ENCODE measurements at regions not wholly inside any gene's neighbourhood (a gene's known extent, or its start where the extent isn't known, plus 50 kb on each side); places are given as distances from the start of the nearest gene placed in this dataset.

GRCh38 chr10:14407567-14407966, 76.8 kb upstream of the FRMD4A start:
- Histone ChIP-seq H3K9me3 (no peaks in the 10 kb centered on the region), H3K4me3 (no peak overlapping the region), H3K36me3 (no peaks in the 10 kb centered on the region), H3K27me3 (no peaks in the 10 kb centered on the region), H3K4me1 (no peaks in the 10 kb centered on the region), H3K27ac (no peak overlapping the region)
- TF ChIP-seq CTCF (IDR thresholded peaks at IDR 0.05): no peak
- TF ChIP-seq POLR2A (IDR thresholded peaks at IDR 0.05): no peak
- DNase-seq: no peak

- Histone ChIP-seq H3K4me1 (no peaks in the 10 kb centered on the region), H3K4me3 (no peak overlapping the region), H3K27me3 (no peaks in the 10 kb centered on the region), H3K9me3 (no peaks in the 10 kb centered on the region), H3K27ac (no peak overlapping the region), H3K36me3 (no peaks in the 10 kb centered on the region)
- TF ChIP-seq POLR2A (IDR thresholded peaks at IDR 0.05): no peak
- no peak for TF ChIP-seq CTCF (IDR thresholded peaks at IDR 0.05)
- no peak for DNase-seq
These were observed 74.6 kb upstream of the FRMD4A start for GRCh38 chr10:14405076-14406065.

GRCh38 chr10:14403881-14404623, 73.3 kb upstream of the FRMD4A start:
- no peak overlapping the region for H3K27ac ChIP-seq
- no peaks in the 10 kb centered on the region for H3K4me1 ChIP-seq
- no peaks in the 10 kb centered on the region for H3K9me3 ChIP-seq
- no peak overlapping the region for H3K4me3 ChIP-seq
- H3K36me3 ChIP-seq: no peaks in the 10 kb centered on the region
- DNase-seq: no peak
- H3K27me3 ChIP-seq: no peaks in the 10 kb centered on the region
- TF ChIP-seq POLR2A (IDR thresholded peaks at IDR 0.05) (no peak), CTCF (IDR thresholded peaks at IDR 0.05) (no peak)

- DNase-seq: no peak
- Histone ChIP-seq H3K36me3 (no peaks in the 10 kb centered on the region), H3K27me3 (no peaks in the 10 kb centered on the region), H3K4me3 (no peak overlapping the region), H3K4me1 (no peaks in the 10 kb centered on the region), H3K27ac (no peak overlapping the region), H3K9me3 (no peaks in the 10 kb centered on the region)
- TF ChIP-seq CTCF (IDR thresholded peaks at IDR 0.05) (no peak), POLR2A (IDR thresholded peaks at IDR 0.05) (no peak)
These were observed 72.6 kb upstream of the FRMD4A start for GRCh38 chr10:14403359-14403758.

- TF ChIP-seq POLR2A (IDR thresholded peaks at IDR 0.05): no peak
- TF ChIP-seq CTCF (IDR thresholded peaks at IDR 0.05): no peak
- H3K4me3 ChIP-seq: no peak overlapping the region
- H3K9me3 ChIP-seq: no peaks in the 10 kb centered on the region
- H3K27me3 ChIP-seq: no peaks in the 10 kb centered on the region
- no peaks in the 10 kb centered on the region for H3K4me1 ChIP-seq
- DNase-seq: no peak
- H3K36me3 ChIP-seq: no peaks in the 10 kb centered on the region
- H3K27ac ChIP-seq: no peak overlapping the region
These were observed 68.9 kb upstream of the FRMD4A start for GRCh38 chr10:14399641-14400040.
